H1 (cell line): ENCODE measurements at regions not wholly inside any gene's neighbourhood (a gene's known extent, or its start where the extent isn't known, plus 50 kb on each side); places are given as distances from the start of the nearest gene placed in this dataset.

ENCODE experiments used
- CTCF ChIA-PET: fragments of 300-600 bp; sonication (Branson Sonifier 250); formaldehyde crosslinking; loops from one replicate; lab custom pipeline; 2021; ENCODE audit not compliant: partially characterized antibody; lab: Charles Lee
- POLR2A ChIA-PET: fragments of 300-600 bp; sonication (Branson Sonifier 250); formaldehyde crosslinking; loops from one replicate; lab custom pipeline; 2021; ENCODE audit warnings: inconsistent platforms; ENCODE audit not compliant: partially characterized antibody; lab: Charles Lee
- DNase-seq, 2 experiments: peaks; one replicate each; pipeline versions ENCODE4 v3.0.0 to v3.0.0-alpha.2; 2010 to 2022; ENCODE audit warnings: low spot score in 2 of 2, low read depth in 1 of 2, mixed read lengths in 1 of 2
- FAIRE-seq: peaks from 2 replicates; lab custom pipeline; 2011; peaks lifted over from hg19 to GRCh38; lab: Jason Lieb, UNC
- H2AFZ ChIP-seq: 2 replicates; pipeline ENCODE4 v1.8.1; 2012; ENCODE audit warnings: low read length, inconsistent platforms
- H2AK5ac ChIP-seq: 2 replicates; pipeline ENCODE4 v1.6.1; 2013; ENCODE audit warnings: low read depth, low read length
- H2BK120ac ChIP-seq: replicated peaks from 2 replicates; pipeline ENCODE3; 2013; ENCODE audit warnings: low read depth, low read length, inconsistent platforms
- H2BK12ac ChIP-seq: 2 replicates; pipeline ENCODE4 v1.6.1; 2013; ENCODE audit warnings: low read depth, low read length
- H2BK15ac ChIP-seq: 2 replicates; pipeline ENCODE4 v1.6.1; 2013; ENCODE audit warnings: low read length
- H2BK20ac ChIP-seq: 2 replicates; pipeline ENCODE4 v1.6.1; 2013; ENCODE audit warnings: low read length
- H2BK5ac ChIP-seq: 2 replicates; pipeline ENCODE4 v1.6.1; 2013; ENCODE audit warnings: low read depth, low read length
- H3K14ac ChIP-seq: 2 replicates; pipeline ENCODE4 v1.6.1; 2013; ENCODE audit warnings: inconsistent platforms; ENCODE audit not compliant: insufficient read length
- H3K18ac ChIP-seq: 2 replicates; pipeline ENCODE4 v1.6.1; 2013; ENCODE audit warnings: low read length; ENCODE audit errors: extremely low read depth
- H3K23ac ChIP-seq: 2 replicates; pipeline ENCODE4 v1.6.1; 2013; ENCODE audit warnings: inconsistent platforms; ENCODE audit not compliant: insufficient read length
- H3K23me2 ChIP-seq: 2 replicates; pipeline ENCODE4 v1.6.1; 2013; ENCODE audit warnings: low read depth, low read length
- H3K27ac ChIP-seq: 2 replicates; pipeline ENCODE4 v1.6.1; 2011; ENCODE audit warnings: low read depth, low read length, inconsistent platforms
- H3K27me3 ChIP-seq, 4 experiments: replicated peaks in 1 of 4; 1 replicate in 1 of 4; 2 replicates in 3 of 4; pipeline versions ENCODE4 v1.6.1 to v1.8.1; 2011 to 2013; ENCODE audit warnings: low read length in 3 of 4, mild to moderate bottlenecking in 3 of 4, inconsistent platforms in 2 of 4, mixed read lengths in 2 of 4, moderate library complexity in 1 of 4; ENCODE audit not compliant: control insufficient read depth in 3 of 4, insufficient read depth in 3 of 4; ENCODE audit errors: extremely low read depth in 1 of 4
- H3K36me3 ChIP-seq, 4 experiments: 2 replicates each; pipeline versions ENCODE4 v1.6.1 to v1.8.1; 2011 to 2013; ENCODE audit warnings: mild to moderate bottlenecking in 4 of 4, low read length in 3 of 4, moderate library complexity in 2 of 4, control low read depth in 1 of 4, inconsistent platforms in 1 of 4; ENCODE audit not compliant: insufficient read depth in 4 of 4, control insufficient read depth in 2 of 4
- H3K4ac ChIP-seq: replicated peaks from 2 replicates; pipeline ENCODE3; 2013; ENCODE audit warnings: low read length, low read depth, mixed read lengths, inconsistent platforms; ENCODE audit not compliant: insufficient read length
- H3K4me1 ChIP-seq, 4 experiments: replicated peaks in 1 of 4; 1 replicate in 1 of 4; 2 replicates in 3 of 4; pipeline versions ENCODE4 v1.6.1 to v1.8.1; 2011 to 2013; ENCODE audit warnings: low read length in 3 of 4, inconsistent platforms in 2 of 4, mixed read lengths in 1 of 4; ENCODE audit not compliant: insufficient read depth in 4 of 4, control insufficient read depth in 3 of 4
- H3K4me2 ChIP-seq, 2 experiments: 2 replicates each; pipeline versions ENCODE4 v1.6.1 to v1.8.1; 2011 to 2013; ENCODE audit warnings: low read depth in 2 of 2, low read length in 2 of 2, control low read depth in 1 of 2, inconsistent platforms in 1 of 2, mild to moderate bottlenecking in 1 of 2; ENCODE audit not compliant: insufficient read depth in 1 of 2
- H3K4me3 ChIP-seq, 4 experiments: fragments of 200-600, 300-600 bp in 1 of 4; sonication (generic), shearing (Covaris generic), sonication (Bioruptor Twin) in 1 of 4; 2 replicates each; pipeline versions ENCODE4 v1.5.1 to v1.8.1; 2011 to 2016; ENCODE audit warnings: low read length in 4 of 4, low read depth in 3 of 4, control low read depth in 2 of 4, inconsistent platforms in 2 of 4, mild to moderate bottlenecking in 2 of 4, mixed read lengths in 1 of 4, moderate library complexity in 1 of 4; ENCODE audit not compliant: insufficient read depth in 2 of 4; ENCODE audit errors: extremely low read depth in 1 of 4
- H3K56ac ChIP-seq: replicated peaks from 2 replicates; pipeline ENCODE3; 2013; ENCODE audit warnings: low read depth, mild to moderate bottlenecking, mixed read lengths, low read length, inconsistent platforms; ENCODE audit not compliant: insufficient read length
- H3K79me1 ChIP-seq: 2 replicates; pipeline ENCODE4 v1.6.1; 2013; ENCODE audit warnings: low read depth, low read length, control low read depth
- H3K79me2 ChIP-seq, 2 experiments: 2 replicates each; pipeline versions ENCODE4 v1.6.1 to v1.8.1; 2012 to 2013; ENCODE audit warnings: low read length in 2 of 2, mild to moderate bottlenecking in 2 of 2, inconsistent platforms in 1 of 2; ENCODE audit not compliant: insufficient read depth in 2 of 2, control insufficient read depth in 1 of 2
- H3K9ac ChIP-seq, 4 experiments: replicated peaks in 1 of 4; 1 replicate in 1 of 4; 2 replicates in 3 of 4; pipeline versions ENCODE4 v1.6.1 to v1.8.1; 2011 to 2013; ENCODE audit warnings: low read depth in 3 of 4, low read length in 3 of 4, control low read depth in 2 of 4, mild to moderate bottlenecking in 2 of 4, moderate library complexity in 2 of 4, inconsistent platforms in 1 of 4; ENCODE audit errors: extremely low read depth in 1 of 4
- H3K9me3 ChIP-seq, 2 experiments: 2 replicates each; pipeline versions ENCODE4 v1.6.1 to v1.8.1; 2012 to 2013; ENCODE audit warnings: mild to moderate bottlenecking in 2 of 2, moderate library complexity in 2 of 2, control low read depth in 1 of 2, inconsistent platforms in 1 of 2, low read depth in 1 of 2, low read length in 1 of 2, mixed read lengths in 1 of 2; ENCODE audit not compliant: insufficient read depth in 2 of 2
- H4K20me1 ChIP-seq, 2 experiments: replicated peaks in 1 of 2; 2 replicates each; pipeline versions ENCODE3 to v1.8.1; 2011 to 2013; ENCODE audit warnings: inconsistent platforms in 2 of 2, low read length in 2 of 2, mild to moderate bottlenecking in 1 of 2; ENCODE audit not compliant: insufficient read depth in 2 of 2, control insufficient read depth in 1 of 2
- H4K5ac ChIP-seq: 2 replicates; pipeline ENCODE4 v1.6.1; 2013; ENCODE audit warnings: low read length, low read depth, mixed read lengths, inconsistent platforms; ENCODE audit not compliant: insufficient read length
- H4K8ac ChIP-seq: 2 replicates; pipeline ENCODE4 v1.8.0; 2013; ENCODE audit warnings: mild to moderate bottlenecking, moderate library complexity, low read length, inconsistent platforms; ENCODE audit not compliant: insufficient read depth; ENCODE audit errors: extremely low read depth
- H4K91ac ChIP-seq: replicated peaks from 2 replicates; pipeline ENCODE3; 2013; ENCODE audit warnings: low read length, mixed read lengths, inconsistent platforms; ENCODE audit not compliant: insufficient read length
- EGR1 ChIP-seq: IDR thresholded peaks from 2 replicates; pipeline ENCODE4 v1.6.1; 2011; ENCODE audit warnings: low read depth, low read length, borderline replicate concordance
- POLR2A ChIP-seq, 2 experiments: IDR thresholded peaks; 1 replicate in 1 of 2; 2 replicates in 1 of 2; pipeline ENCODE4 v1.6.1; 2011; ENCODE audit warnings: low read depth in 2 of 2, low read length in 2 of 2, mild to moderate bottlenecking in 2 of 2; ENCODE audit errors: control extremely low read depth in 1 of 2
- SP4 ChIP-seq: IDR thresholded peaks from 2 replicates; pipeline ENCODE4 v1.6.1; 2012; ENCODE audit warnings: low read length, inconsistent platforms
- WGBS, 2 experiments: shearing (Covaris generic) in 1 of 2; methylation state at CpG; one replicate each; pipeline versions ENCODE4 v1.1.6 to v1.1.7; 2013 to 2015; ENCODE audit warnings: low lambda C conversion rate in 2 of 2, mixed read lengths in 2 of 2, inconsistent platforms in 1 of 2, low coverage in 1 of 2, missing lambda C conversion rate in 1 of 2; ENCODE audit not compliant: insufficient replicate concordance in 2 of 2, insufficient coverage in 1 of 2, insufficient read length in 1 of 2; ENCODE audit errors: extremely low coverage in 1 of 2, missing lambda C conversion rate in 1 of 2; 5-methylcytosine and 5-hydroxymethylcytosine counted together

DNA sequence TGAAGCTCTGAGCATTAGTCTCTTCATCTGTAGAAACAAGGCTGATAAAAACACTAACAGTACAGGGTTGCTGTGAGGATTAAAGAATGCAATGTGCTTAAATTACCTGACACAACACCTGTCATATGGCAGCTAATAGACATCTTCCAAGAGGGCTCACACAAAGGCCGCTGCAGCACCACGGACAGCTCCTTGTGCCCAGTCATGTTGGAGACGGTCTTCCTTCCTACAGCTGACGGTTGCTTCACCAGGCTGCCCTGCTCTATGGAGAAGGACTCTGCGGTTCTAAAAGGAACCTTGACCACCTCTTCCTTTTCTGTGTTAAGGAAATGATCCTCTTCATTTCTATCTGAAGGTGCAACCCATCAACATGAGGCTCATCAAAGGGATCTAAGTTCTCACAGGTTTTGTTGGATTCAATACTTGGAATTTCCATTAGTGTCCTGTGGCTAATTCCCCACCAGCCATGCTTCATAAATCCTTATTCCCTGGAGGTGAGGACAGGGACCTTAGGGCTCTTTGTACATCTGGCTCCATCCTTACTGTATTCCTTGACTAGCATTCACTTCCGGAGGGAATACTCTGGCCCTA, 138.9 kb upstream of the CES5A start:
- no peak overlapping the region for H2BK20ac ChIP-seq
- H4K20me1 ChIP-seq = peaks cover 1 to 2% of the 10 kb centered on the region in 2 experiments
- H3K79me2 ChIP-seq = no peaks in the 10 kb centered on the region
- no peak overlapping the region for H4K5ac ChIP-seq
- no peak overlapping the region for H3K9ac ChIP-seq
- H4K91ac ChIP-seq = no peak overlapping the region
- H3K4me3 ChIP-seq = no peak overlapping the region
- no peak overlapping the region for H3K4me2 ChIP-seq
- no peaks in the 10 kb centered on the region for H3K4me1 ChIP-seq
- ChIA-PET CTCF (interaction anchor here (0.6 to 1.2 kb wide), 4 partner anchors 11 to 308 kb away, joined by 3 to 5 read pairs (median 3); no protein-coding TSS in a partner anchor), POLR2A (no interaction called here)
- peak; percentile 55 for FAIRE-seq
- H3K9me3 ChIP-seq = no peaks in the 10 kb centered on the region
- DNase-seq = peak; percentile 44 to 91
- no peak overlapping the region for H2BK15ac ChIP-seq
- H3K36me3 ChIP-seq = no peaks in the 10 kb centered on the region
- no peaks in the 10 kb centered on the region for H3K79me1 ChIP-seq
- no peaks in the 10 kb centered on the region; a peak in 1 of 7 replicates for H3K27me3 ChIP-seq
- no peak overlapping the region for H2BK120ac ChIP-seq
- 42% methylated on average over 6 of the region's 6 CpGs; no CpG with 5 or more reads in 1 of the 2 experiments for WGBS, 2 experiments
- no peaks in the 10 kb centered on the region for H3K23me2 ChIP-seq
- no peak overlapping the region for H4K8ac ChIP-seq
- no peak overlapping the region for H2BK5ac ChIP-seq
- no peak overlapping the region for H2AK5ac ChIP-seq
- no peak overlapping the region for H3K27ac ChIP-seq
- H3K18ac ChIP-seq = no peak overlapping the region
- no peak overlapping the region for H3K4ac ChIP-seq
- H2AFZ ChIP-seq = no peak overlapping the region
- no peak overlapping the region for H3K56ac ChIP-seq
- H3K23ac ChIP-seq = no peak overlapping the region
- no peak overlapping the region for H2BK12ac ChIP-seq
- no peak overlapping the region for H3K14ac ChIP-seq
- TF ChIP-seq SP4 = no peak
- no peak for TF ChIP-seq POLR2A (IDR thresholded peaks at IDR 0.05; ENCODE audit: control extremely low read depth in 1 of 2, low read depth in 2 of 2, low read length in 2 of 2)
- no peak for TF ChIP-seq EGR1
